ENCODE measurements at regions not wholly inside any gene's neighbourhood (a gene's known extent, or its start where the extent isn't known, plus 50 kb on each side); places are given as distances from the start of the nearest gene placed in this dataset.

DNA sequence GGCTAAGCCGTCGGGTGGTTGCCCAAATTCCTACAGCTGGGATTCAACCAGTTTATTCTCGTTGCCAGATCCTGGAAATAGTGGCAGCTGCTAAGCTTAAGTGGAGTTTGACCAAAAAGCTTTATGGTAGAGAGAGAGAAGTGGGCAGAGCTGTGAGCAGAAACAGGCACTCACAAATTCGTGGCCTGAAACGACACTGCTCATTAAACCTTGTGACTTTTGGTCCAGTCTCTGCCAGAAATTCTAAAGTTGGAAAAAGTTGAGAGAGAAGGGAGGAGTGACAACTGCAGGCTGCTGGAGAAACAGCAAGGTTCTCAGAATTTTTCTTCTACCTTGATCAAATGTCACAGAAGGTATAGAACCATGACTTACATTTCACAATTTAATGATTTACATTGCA lies 131.5 kb downstream of the MTX3 start:
- TF ChIP-seq, protein P1, sequence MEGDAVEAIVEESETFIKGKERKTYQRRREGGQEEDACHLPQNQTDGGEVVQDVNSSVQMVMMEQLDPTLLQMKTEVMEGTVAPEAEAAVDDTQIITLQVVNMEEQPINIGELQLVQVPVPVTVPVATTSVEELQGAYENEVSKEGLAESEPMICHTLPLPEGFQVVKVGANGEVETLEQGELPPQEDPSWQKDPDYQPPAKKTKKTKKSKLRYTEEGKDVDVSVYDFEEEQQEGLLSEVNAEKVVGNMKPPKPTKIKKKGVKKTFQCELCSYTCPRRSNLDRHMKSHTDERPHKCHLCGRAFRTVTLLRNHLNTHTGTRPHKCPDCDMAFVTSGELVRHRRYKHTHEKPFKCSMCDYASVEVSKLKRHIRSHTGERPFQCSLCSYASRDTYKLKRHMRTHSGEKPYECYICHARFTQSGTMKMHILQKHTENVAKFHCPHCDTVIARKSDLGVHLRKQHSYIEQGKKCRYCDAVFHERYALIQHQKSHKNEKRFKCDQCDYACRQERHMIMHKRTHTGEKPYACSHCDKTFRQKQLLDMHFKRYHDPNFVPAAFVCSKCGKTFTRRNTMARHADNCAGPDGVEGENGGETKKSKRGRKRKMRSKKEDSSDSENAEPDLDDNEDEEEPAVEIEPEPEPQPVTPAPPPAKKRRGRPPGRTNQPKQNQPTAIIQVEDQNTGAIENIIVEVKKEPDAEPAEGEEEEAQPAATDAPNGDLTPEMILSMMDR (conservative IDR thresholded peaks at IDR 0.05; ENCODE audit: low read length): no peak
- TF ChIP-seq EZH2phosphoT487 (IDR thresholded peaks at IDR 0.05; ENCODE audit: borderline replicate concordance, low read depth, low read length): no peak

All from OCI-LY7 (cell line).